ENCODE measurements at regions not wholly inside any gene's neighbourhood (a gene's known extent, or its start where the extent isn't known, plus 50 kb on each side); places are given as distances from the start of the nearest gene placed in this dataset.

DNA sequence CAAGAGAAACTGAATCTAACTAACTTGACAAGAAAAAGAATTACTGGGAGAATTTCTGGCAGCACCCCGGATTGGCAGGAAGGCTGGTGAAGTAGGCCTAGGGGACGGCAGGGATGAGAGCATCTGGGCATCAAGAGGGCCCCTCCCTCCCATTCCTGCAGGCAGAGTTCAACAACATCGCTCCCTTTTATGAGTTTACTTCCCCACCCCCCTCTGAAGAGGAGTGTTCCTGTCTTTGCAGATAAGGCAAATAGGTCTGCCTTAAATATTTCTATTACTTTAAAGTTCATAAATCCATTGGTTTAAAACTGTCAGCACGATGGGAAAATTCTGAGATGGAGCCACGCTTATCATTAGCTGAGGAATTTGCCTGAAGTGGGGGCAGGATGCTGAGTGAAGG is 168.7 kb downstream of the TBX5 start:
- TF ChIP-seq, protein P1, sequence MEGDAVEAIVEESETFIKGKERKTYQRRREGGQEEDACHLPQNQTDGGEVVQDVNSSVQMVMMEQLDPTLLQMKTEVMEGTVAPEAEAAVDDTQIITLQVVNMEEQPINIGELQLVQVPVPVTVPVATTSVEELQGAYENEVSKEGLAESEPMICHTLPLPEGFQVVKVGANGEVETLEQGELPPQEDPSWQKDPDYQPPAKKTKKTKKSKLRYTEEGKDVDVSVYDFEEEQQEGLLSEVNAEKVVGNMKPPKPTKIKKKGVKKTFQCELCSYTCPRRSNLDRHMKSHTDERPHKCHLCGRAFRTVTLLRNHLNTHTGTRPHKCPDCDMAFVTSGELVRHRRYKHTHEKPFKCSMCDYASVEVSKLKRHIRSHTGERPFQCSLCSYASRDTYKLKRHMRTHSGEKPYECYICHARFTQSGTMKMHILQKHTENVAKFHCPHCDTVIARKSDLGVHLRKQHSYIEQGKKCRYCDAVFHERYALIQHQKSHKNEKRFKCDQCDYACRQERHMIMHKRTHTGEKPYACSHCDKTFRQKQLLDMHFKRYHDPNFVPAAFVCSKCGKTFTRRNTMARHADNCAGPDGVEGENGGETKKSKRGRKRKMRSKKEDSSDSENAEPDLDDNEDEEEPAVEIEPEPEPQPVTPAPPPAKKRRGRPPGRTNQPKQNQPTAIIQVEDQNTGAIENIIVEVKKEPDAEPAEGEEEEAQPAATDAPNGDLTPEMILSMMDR (IDR thresholded peaks at IDR 0.05) = no peak
- no peak for TF ChIP-seq POLR2A (IDR thresholded peaks at IDR 0.05)

Measured in lower leg skin (tissue), 3 donors.